ENCODE measurements at regions not wholly inside any gene's neighbourhood (a gene's known extent, or its start where the extent isn't known, plus 50 kb on each side); places are given as distances from the start of the nearest gene placed in this dataset.

DNA sequence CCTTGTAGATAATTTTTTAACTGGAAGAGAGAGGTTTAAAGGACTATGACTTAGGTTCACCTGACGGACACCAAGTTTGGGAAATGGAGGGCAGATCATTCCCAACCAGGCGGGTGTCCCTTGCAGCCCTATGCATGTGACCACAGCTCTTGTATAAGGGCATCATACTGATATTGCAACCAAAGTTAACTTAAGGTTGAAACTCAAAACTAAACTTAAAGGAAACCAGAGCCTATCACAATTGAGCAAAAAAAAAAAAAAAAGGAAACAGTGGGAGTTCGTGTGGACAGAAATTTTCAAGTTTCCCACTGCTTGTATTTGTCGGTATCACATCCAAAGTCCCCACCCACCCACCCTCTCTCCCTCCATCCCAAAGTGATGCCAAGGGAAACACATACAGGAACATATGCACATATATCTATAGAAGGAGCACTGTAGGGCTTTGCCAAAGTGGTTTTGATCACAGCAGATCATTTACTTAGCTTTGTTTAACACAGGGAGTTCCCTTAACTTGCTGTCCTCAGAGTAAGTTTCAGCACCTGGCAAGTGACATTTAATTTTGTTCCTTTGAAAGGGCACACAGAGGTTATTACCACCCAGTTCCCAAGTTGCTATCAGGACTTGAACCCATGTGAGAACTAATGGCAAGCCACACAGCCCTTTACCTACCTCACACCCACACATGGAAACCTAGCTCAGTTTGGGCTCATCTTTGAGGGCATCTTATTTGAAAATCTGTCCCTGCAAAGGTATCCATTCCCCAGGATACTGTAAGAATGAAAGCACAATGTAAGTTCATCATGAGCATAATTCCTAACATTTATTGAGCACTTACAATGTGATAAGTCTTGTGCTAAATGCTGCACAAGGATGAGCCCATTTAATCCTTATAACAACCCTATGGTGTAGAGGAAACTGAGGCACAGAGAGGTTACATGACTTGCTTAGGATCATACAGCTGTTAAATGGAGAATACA lies 204.5 kb upstream of the CMC1 start:
- Histone ChIP-seq H3K36me3 (no peaks in the 10 kb centered on the region), H3K4me3 (no peak overlapping the region), H3K4me1 (no peaks in the 10 kb centered on the region), H3K27ac (no peak overlapping the region), H3K27me3 (ENCODE audit: low read depth) (no peaks in the 10 kb centered on the region), H3K9me3 (no peaks in the 10 kb centered on the region)
- TF ChIP-seq, protein P1, sequence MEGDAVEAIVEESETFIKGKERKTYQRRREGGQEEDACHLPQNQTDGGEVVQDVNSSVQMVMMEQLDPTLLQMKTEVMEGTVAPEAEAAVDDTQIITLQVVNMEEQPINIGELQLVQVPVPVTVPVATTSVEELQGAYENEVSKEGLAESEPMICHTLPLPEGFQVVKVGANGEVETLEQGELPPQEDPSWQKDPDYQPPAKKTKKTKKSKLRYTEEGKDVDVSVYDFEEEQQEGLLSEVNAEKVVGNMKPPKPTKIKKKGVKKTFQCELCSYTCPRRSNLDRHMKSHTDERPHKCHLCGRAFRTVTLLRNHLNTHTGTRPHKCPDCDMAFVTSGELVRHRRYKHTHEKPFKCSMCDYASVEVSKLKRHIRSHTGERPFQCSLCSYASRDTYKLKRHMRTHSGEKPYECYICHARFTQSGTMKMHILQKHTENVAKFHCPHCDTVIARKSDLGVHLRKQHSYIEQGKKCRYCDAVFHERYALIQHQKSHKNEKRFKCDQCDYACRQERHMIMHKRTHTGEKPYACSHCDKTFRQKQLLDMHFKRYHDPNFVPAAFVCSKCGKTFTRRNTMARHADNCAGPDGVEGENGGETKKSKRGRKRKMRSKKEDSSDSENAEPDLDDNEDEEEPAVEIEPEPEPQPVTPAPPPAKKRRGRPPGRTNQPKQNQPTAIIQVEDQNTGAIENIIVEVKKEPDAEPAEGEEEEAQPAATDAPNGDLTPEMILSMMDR (IDR thresholded peaks at IDR 0.05), result no peak
- ATAC-seq, result no peak
- DNase-seq, result no peak
- intact Hi-C loops (cut with DNase I), result no loop called here

DNA sequence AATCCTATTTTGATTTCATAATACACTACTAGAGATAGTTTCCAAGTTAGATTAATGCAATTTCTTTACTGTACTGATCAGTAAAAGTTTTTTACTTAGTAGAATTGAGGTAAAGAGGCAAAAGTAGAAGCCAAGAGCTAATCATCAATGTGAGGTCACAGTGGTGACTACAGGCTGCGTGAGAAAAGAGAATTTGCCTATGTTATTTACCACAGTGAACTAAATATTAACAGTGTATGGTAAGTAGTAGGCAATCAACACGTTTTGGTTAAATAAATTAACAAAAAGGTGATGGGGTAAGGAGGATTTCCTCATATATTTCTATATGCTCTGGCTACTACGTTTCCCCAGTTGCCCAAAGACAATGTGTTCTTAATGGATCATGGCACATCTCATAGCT lies 202.2 kb upstream of the CMC1 start:
- intact Hi-C loops (cut with DNase I), result no loop called here
- Histone ChIP-seq H3K9me3 (no peaks in the 10 kb centered on the region), H3K36me3 (no peaks in the 10 kb centered on the region), H3K27ac (no peak overlapping the region), H3K4me3 (no peak overlapping the region), H3K4me1 (no peaks in the 10 kb centered on the region), H3K27me3 (ENCODE audit: low read depth) (no peaks in the 10 kb centered on the region)
- TF ChIP-seq, protein P1 (IDR thresholded peaks at IDR 0.05), result no peak
- DNase-seq (no peak), ATAC-seq (no peak)

DNA sequence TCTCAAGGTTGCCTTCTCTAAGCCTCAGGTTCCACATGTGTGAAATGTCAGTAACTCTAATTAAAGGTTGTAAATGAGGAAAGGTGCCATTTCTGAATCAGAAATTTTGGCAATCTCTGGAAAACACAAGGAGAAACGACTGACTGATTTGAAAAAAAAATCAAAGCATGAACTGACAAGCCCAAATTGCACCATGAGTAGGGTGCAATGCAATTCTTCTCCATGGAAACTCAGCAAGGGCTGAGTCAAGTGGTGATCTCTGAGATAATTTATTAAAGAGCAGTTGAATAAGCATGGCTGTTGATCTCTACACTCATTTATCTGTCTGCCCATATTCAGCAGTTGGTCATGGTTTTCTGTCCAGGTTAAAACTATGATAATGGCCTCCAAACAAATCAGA lies 201.6 kb upstream of the CMC1 start:
- H3K4me3 ChIP-seq, result no peak overlapping the region
- no peak overlapping the region for H3K27ac ChIP-seq
- H3K4me1 ChIP-seq, result no peaks in the 10 kb centered on the region
- intact Hi-C loops (cut with DNase I), result no loop called here
- ATAC-seq, result no peak
- H3K9me3 ChIP-seq, result no peaks in the 10 kb centered on the region
- no peaks in the 10 kb centered on the region for H3K27me3 ChIP-seq (ENCODE audit: low read depth)
- TF ChIP-seq, protein P1 (IDR thresholded peaks at IDR 0.05), result no peak
- H3K36me3 ChIP-seq, result no peaks in the 10 kb centered on the region
- DNase-seq, result no peak

DNA sequence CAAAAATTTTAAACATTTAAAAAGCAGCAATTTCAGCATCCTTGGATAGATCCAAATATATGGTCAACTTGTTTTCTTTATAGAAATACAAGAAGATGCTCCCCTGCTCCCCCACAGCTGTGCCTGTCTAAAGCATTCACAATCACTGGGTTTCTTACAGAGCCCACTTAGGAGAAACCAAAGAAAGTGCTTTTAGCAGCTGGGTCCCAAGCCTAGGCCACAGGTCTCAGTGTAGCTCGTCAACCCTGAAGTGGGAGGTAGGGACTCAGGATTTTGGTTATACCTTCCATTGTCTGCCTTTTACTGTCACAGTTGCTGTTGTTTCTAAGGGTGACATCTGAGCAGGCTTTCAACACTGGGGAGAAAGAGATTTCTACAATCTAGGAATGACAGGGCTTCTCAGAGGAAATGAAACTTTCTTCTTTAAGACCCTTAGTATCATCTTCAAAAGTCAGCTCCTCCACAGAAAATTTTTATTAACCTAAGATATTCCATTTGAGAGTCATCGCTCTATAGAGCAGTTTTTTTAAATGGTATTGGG lies 199.3 kb upstream of the CMC1 start:
- Histone ChIP-seq H3K36me3 (no peaks in the 10 kb centered on the region), H3K27ac (no peak overlapping the region), H3K4me1 (no peaks in the 10 kb centered on the region), H3K27me3 (ENCODE audit: low read depth) (no peaks in the 10 kb centered on the region), H3K9me3 (no peaks in the 10 kb centered on the region), H3K4me3 (no peak overlapping the region)
- intact Hi-C loops (cut with DNase I), result no loop called here
- DNase-seq, result no peak
- ATAC-seq, result no peak
- TF ChIP-seq, protein P1 (IDR thresholded peaks at IDR 0.05), result no peak

DNA sequence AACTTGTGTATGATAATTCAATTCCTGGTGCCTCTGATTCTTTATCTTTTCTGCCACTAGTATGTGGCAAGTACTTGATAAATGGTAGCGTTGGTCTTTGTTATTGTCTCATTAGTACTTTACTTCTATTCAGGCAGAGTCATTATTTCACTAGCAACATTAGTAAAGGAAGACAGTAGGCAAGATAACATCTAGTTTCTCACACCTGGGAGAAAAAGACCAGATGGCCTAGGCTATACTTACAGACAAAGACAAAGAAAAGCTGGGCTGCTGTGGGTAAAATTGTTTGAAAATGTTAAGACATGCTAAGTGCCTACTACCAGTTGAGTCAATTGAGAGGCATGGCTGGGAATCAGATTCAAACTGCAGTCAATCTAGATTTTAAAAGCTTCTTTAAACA lies 198.7 kb upstream of the CMC1 start:
- H3K36me3 ChIP-seq, result no peaks in the 10 kb centered on the region
- no peak for DNase-seq
- no peak overlapping the region for H3K4me3 ChIP-seq
- intact Hi-C loops (cut with DNase I), result no loop called here
- no peaks in the 10 kb centered on the region for H3K4me1 ChIP-seq
- TF ChIP-seq, protein P1 (IDR thresholded peaks at IDR 0.05), result no peak
- no peaks in the 10 kb centered on the region for H3K27me3 ChIP-seq (ENCODE audit: low read depth)
- no peak for ATAC-seq
- H3K9me3 ChIP-seq, result no peaks in the 10 kb centered on the region
- no peak overlapping the region for H3K27ac ChIP-seq

Measured in lower lobe of right lung (tissue), 2 donors.